ENCODE measurements at regions not wholly inside any gene's neighbourhood (a gene's known extent, or its start where the extent isn't known, plus 50 kb on each side); places are given as distances from the start of the nearest gene placed in this dataset.

DNA sequence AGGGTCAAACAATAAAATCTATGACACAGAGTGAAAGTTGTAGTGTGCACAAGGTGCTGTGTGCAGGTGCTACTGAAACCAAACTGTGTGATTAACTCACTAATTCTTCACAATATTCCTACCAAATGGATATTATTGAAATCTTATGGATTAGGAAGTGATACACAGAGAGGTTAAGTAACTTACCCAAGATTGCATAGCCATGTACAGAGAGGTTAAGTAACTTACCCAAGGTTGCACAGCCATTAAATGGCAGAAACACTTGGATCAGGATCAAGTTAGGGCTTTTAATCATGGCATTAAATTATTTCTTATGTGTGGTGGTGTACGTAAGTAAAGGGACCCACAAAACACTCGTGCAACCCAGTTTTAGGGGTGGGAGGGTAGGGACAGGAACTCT lies 771.4 kb downstream of the AACS start:
- no peak for TF ChIP-seq CTCF (IDR thresholded peaks at IDR 0.05)
- TF ChIP-seq POLR2A (IDR thresholded peaks at IDR 0.05): no peak
